ACHN (cell line): ENCODE measurements at regions not wholly inside any gene's neighbourhood (a gene's known extent, or its start where the extent isn't known, plus 50 kb on each side); places are given as distances from the start of the nearest gene placed in this dataset.

ENCODE experiments used
- DNase-seq: peaks from one replicate; pipeline ENCODE4 v3.0.0-alpha.2; 2015
- in situ Hi-C: cut with HindIII; loops from 2 replicates; pipeline ENCODE4 v1.10.0; 2017; ENCODE audit warnings: low sequenced_read_pairs, low pct_ligation_motif_present, low pct_unique_long_range_greater_than_20kb

DNA sequence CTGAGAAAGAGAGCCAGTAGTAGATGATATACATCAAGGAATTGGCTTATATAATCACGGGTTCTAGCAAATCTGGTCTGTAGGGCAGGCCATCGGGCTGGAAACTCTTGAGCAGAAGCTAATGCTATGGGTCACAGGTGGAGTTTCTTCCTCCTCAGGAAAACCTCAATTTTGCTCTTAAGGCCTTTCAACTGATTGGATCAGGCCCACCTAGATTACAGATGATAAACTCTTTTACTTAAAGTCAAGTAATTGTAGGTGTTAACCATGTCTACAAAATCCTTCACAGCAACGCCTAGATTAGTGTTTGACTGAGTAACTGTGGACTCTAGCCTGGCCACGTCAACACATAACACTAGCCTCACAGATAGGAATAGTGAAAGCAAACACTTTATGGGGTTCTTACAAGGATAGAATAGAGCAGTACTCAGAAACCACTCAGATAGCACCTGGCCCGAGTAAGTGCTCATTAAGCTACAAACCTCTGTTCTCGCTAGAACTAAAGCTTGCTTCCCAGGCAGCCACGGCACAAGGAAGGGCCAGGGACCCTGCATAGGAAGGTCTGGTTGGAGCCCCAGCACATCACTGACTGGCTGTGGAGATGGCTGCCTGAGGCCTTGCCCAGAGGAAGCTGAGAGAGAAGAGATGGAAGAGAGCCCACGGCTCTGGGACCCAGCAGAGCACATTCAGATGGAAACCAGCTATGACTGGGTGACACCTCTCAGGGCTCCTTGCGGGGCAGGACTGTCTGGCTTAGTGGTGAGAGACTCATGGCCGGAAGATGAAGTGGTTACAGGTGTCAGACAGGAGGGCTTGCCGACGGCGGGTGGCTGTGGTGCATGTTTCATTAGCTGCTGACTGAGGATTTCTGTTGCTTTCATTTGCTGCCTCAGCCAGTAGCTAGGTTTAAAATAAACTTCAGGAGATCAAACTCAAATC, 202.5 kb upstream of the TLE3 start:
- DNase-seq: no peak
- in situ Hi-C loops: no loop called here

DNA sequence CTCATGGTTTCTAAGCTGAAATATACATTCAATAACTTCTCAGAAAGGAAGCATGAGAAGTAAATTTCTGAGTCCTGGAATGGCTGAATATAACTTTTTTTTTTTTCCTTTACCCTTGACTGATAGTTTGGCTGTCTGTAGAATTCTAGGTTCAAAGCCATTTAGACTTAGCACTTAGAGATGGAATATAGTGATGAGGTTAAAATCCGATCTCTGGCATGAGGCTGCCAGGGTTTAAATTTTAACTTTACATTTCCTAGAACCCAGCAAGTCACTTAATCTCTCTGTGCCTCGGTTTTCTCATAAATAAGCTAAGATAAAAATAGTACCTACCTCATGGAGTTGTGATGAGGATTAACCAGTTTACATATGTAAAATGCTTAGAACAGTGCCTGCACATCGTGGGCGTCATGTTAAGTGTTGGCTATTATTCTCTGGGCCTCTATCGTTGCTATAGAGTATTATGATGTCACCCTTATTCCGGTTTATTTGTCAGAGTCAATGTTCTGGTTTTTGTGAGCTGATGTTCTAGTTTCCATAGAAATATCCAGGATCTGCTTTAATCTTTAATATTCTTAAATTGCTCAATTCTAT, 199.8 kb upstream of the TLE3 start:
- no peak for DNase-seq
- in situ Hi-C loops: no loop called here

GRCh38 chr15:70294731-70295305, 197.1 kb upstream of the TLE3 start:
- DNase-seq: no peak
- in situ Hi-C loops: no loop called here

DNA sequence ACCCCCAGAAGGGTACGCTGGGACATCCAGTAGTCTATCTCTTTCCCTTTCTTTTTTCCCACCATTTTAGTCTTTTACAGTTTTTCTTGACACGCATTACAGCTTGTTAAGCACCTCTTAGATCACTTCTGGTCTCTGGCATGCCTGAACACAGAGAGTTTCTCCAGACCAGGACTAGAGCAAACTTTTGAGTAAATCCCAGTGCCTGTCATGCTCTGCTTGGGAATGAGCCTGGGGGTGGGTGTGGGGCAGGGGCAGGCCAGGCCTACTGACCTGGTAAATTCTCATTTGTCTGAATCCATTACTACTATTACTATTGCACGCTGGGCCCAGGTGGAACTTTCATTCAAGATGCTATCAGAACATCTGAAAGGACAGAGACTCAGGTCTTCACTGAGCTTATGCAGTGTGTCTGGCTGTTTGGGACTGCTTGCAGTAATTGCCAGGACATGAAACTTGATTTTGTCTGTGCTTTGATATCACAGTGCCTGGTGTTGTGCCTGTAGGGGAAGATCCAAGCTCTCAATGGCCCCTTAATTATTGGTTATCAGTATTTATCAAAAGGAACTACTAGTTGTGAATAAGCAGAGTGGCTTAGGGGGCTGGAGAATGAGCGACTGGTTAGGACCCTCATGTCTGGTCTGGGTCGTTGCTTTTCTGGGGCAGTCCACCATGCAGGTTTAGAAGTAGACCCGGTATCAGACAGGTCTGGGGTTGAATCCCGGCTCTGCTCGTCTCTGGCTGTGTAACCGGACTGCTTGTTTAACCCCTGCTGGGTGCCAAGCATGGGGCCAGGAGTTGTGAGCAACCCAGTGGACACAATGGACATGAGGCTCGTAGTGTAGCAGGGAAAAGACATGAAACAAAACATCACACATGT, 196.1 kb upstream of the TLE3 start:
- DNase-seq: no peak
- in situ Hi-C loops: no loop called here

- in situ Hi-C loops: no loop called here
- DNase-seq: no peak
Measured at GRCh38 chr15:70293138-70293537, 195.4 kb upstream of the TLE3 start.

DNA sequence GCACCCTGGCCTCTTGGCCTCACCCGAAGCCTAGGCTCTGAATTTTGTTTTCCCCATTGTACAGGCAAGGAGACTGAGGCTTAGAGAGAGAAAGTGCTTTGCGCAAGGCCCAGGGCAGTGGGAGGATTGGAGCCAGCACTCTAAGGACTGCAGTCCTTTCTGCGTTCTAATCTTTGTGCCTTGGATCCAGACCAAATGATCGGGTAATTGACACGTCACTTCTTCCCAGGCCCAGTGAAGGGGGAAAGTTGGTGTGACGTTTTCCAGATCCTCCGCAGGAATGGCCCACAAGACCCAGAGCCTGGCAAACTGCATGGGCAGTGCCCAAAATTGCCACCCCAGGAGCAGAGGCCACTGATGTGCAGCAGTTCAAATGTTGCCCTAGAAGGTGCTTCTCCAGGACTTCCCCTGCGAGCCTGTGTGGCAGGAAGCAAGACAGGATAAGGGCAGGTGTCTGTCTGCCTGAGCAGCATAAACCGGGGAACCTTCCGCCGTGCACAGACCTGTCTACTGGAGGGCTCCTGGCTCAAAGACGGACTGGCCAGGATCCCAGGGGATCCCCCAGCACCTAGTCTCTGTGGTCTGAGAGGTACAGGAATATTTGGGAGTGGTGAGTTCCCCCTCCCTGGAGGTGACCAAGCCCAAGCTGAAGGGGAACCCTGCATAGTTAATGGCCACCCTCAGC, 194.5 kb upstream of the TLE3 start:
- in situ Hi-C loops: no loop called here
- no peak for DNase-seq

DNA sequence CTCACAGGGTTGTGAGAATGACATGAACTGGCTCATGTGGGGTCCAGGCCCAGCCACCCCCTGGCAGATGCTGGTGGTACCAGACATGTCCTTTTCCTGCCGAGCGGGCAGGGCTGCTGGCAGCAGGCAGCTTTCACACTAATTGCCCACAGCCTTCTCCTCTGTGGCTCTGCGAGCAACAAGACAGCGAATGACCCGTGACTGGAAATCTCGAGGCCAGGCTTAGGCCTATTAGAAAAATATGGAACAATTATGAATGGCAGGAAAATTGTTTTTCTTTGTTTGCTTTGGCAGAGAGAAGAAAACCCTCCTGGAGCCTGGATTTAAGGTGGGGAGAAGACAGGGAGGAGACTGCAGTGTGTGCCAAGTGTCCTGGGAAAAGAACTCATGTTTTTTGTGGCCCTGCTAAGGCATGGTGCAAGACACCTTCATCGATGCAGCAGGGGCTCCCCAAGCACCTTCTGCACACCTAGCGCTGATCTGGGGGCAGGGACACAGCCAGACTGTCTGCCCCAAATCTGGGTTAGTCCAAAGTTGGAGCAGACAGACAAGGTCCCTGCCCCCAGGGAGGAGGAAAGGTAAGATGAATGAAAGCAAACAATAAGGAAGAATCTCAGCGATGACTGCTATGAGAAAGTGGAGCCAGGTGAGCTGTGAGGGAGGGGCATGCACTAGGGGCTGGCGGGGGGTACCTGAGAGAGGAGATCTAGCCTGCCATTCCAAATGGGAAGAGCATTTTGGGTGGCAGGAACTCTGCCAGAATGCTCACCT, 193.8 kb upstream of the TLE3 start:
- no peak for DNase-seq
- in situ Hi-C loops: no loop called here

DNA sequence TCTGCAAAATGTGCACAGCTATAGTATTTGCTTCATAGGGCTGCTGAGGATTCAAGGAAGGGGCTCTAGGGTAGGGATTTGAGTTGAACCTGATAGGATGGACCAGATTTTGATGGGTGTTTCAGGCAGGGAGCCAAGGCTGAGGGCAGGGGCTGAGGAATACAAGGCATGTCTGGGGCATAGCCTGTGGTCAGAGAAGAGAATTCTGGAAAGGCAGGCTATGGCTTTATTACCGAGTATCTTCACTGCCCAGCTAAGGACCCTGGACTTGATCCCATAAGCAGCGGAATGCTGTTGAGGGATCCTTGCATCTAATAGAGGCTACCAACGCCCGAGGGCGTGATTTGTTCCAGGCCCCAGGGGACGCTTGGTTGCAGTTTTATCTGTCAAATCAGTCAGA, 193.0 kb upstream of the TLE3 start:
- in situ Hi-C loops: no loop called here
- no peak for DNase-seq

- DNase-seq: no peak
Measured at GRCh38 chr15:70289191-70289955, 191.7 kb upstream of the TLE3 start.

GRCh38 chr15:70286113-70286806, 188.5 kb upstream of the TLE3 start:
- no peak for DNase-seq
- in situ Hi-C loops: no loop called here

More at GRCh38 chr15:70289191-70289955, 191.7 kb upstream of the TLE3 start:
- in situ Hi-C loops: no loop called here

DNA sequence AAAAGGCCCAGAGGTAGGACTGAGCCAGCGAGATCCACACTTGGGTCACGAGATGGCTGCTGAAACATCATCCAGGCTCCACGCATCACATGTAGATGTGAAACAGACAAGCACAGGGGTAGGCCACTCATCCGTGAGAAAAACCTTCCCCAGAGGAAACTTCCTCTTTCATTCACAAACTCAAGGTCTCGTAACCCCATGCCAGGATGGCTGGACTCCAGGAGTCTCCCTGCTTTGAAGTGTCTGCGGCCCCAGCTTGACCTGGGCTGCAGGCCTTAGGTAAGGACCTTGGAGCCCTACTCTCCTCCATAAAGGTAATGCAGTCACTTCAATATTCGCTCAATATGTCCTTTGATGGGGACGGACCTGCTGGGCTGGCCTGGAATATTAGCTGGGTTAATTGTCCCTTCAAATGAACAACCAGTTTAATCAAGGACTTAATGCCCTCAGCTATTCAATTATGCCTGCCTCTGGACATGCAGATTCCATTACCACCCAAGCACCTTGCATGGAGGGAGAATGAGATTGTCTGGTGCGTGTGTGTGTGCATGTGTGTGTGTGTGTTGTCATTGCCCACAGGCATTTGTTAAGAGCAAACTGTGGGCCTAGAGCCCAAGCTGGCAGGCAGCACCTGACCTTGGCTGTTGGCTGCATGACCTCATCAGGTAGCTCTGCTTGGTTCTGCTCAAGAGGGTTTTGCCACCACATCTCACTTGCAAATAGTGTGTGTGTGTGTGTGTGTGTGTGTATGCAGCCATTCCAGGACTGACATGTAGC, 186.9 kb upstream of the TLE3 start:
- in situ Hi-C loops: no loop called here
- no peak for DNase-seq

- DNase-seq: no peak
- in situ Hi-C loops: no loop called here
Measured at GRCh38 chr15:70283511-70283910, 185.8 kb upstream of the TLE3 start.

DNA sequence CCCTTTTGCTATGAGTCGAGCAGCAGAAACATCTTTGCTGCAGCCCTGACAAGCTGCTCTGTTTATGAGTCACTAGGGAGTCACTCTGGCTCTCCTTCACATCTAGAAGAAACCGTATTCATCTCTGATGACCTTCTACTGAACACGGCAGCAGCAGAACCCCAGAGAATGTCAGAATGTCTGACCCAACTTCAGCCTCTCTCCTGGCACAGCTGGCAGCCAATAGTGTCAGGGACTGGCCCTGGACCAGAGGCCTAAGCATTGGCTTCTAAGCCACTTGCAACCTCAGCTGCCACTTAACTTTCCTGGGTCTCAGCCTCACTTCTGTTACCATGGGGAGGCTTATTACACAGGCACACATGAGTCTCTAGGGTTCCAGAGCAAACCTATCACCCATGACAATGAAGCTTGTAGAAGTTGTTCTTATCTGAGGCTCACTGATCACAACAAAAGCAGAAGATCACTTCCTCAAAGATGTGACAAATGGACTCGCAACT, 184.1 kb upstream of the TLE3 start:
- in situ Hi-C loops: no loop called here
- no peak for DNase-seq

GRCh38 chr15:70281261-70281810, 183.6 kb upstream of the TLE3 start:
- in situ Hi-C loops: no loop called here
- no peak for DNase-seq

- in situ Hi-C loops: no loop called here
- DNase-seq: no peak
Measured at GRCh38 chr15:70280781-70281180, 183.1 kb upstream of the TLE3 start.
